GM19438 (cell line): ENCODE measurements at regions not wholly inside any gene's neighbourhood (a gene's known extent, or its start where the extent isn't known, plus 50 kb on each side); places are given as distances from the start of the nearest gene placed in this dataset.
"Not testable (repeated sequence)": the region's sequence is repeated elsewhere in the genome, so short reads cannot be mapped to it uniquely, and the experiment has no call there.

Source experiments
- ATAC-seq: cut with Tn5 transposase; IDR thresholded peaks from one replicate; pipeline ENCODE4 v1.9.1; 2021; ENCODE audit warnings: low read depth; ENCODE audit not compliant: unreplicated experiment

DNA sequence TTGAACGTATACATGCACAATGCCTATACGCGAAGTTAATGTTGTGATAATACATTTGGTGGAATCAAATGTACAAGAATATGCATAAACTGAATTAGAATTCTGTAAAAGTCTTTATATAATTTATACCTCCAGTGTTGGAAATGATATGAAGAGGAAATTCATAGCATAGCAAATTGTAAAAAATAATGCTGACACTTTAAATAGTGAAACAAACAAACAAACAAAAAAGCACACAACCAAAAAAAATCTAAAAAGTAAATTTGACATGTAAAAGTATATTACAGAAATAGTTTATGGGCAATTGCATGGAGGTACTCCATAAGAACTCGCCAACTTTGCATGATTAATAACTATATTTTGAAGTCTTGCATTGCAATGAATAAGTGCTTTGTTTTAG, 780.9 kb downstream of the TBC1D32 start:
- ATAC-seq = no peak

DNA sequence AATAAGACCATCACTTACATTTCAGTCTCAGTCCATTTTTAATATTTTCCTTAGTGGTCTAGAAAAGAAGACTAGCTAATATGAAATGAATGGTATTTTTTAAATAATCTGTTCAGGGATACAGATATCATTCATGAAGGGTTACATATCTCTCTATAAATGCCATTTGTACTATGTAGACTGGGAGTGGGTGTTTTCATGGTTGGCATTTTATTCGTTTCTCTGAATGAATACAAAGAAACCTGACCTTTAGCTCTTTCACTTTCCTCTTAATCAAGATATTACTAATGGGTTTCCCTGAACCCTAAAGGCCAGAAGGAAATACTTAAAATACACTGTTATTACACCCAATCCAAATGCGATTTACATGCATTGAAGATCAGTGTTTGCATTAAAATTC, 788.9 kb downstream of the TBC1D32 start:
- no peak for ATAC-seq

DNA sequence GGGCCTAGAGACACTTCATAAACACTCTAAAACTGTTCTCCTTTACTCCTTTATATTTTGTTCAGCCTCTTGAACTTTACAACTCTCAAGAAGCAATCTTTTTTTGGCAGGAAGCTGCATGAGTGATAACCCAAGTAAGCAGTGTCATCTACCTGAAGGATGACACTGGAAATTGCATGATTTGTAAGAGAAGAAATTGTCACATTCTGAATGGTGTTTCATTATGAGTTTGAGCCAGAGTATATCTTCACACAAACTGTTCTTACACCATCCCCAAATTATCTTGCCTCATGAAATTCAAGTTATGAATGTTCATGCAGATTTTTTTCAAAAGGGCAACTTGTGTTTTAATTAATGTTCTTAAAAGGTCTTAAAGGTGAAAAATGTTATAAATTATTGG, 799.3 kb downstream of the TBC1D32 start:
- no peak for ATAC-seq

DNA sequence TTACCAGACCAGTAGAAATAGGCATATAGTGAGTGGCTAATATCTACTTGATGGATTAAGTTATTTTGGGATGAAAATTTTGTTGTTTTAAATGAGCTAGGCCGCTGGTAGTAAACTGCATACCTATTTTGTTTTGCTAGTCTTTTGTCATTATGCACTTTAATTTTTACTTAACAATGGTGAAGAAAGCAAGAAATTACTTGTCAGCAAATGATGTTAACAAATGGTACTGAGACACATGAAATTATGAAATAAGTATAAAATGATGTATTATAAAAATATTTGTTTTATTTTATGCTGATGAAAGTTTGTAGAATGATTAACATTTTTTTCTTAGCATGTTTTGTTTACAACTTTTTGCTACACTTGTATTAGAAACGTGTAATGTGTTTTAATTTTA, 807.7 kb downstream of the TBC1D32 start:
- ATAC-seq = no peak

GRCh38 chr6:120514544-120514943, 819.7 kb downstream of the TBC1D32 start:
- no peak for ATAC-seq

DNA sequence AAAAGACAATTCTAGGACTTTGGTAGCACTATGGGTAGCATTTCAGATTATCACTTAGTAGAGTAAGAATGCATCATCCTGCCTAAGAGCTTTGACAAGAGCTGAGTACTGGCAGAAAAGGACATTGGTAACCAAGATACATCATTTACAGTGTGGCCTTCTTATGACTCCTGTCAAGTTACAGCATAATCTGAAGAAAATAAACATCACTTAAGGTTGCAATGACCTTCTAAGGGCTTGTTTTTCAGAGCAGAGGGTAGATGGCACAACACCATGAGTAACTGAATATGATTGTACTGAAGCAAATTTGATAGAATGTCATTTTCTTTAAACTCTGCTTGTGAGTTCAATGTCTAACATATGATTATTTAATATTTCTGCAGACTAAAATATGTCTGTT, 822.6 kb downstream of the TBC1D32 start:
- no peak for ATAC-seq

DNA sequence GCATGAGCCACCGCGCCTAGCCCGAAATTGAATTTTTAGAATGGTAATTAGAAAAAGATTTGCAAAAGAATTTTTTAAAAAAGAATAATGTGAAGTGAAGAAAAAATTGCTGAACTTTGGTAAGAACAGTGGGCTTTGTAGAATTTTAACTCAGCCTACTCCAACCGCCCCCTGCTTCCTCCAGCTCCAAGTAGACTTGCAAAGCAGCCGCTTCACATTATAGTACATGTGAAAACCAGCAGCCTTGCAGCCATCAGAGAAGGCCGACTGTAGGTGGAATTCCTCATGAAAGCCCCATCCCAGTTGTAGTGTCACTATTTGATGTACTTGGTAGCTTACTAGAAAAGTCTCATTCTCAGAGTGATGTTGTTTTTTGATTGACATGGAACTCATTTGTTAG, 835.6 kb downstream of the TBC1D32 start:
- no peak for ATAC-seq

GRCh38 chr6:120496661-120497060, 837.6 kb downstream of the TBC1D32 start:
- no peak for ATAC-seq

GRCh38 chr6:120493505-120493904, 840.8 kb downstream of the TBC1D32 start:
- no peak for ATAC-seq

DNA sequence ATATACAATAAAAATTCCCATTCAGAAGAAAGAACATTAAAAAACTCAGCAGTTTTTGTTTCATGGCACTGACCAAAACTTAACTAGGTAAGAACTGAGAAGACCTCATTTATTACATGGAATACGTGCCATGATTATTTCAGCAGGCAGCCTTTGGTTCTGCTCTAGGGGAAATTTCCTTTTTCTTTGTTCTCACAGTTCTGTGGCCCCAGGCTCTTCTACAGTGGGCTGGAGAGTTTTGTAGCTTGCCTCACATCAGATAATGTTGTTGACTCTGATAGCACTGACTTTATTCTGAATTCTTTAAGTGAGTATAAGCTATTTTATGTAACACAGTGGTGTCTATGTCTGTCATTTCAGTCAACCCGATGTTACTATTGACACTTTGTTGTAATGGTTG, 844.3 kb downstream of the TBC1D32 start:
- ATAC-seq = no peak

DNA sequence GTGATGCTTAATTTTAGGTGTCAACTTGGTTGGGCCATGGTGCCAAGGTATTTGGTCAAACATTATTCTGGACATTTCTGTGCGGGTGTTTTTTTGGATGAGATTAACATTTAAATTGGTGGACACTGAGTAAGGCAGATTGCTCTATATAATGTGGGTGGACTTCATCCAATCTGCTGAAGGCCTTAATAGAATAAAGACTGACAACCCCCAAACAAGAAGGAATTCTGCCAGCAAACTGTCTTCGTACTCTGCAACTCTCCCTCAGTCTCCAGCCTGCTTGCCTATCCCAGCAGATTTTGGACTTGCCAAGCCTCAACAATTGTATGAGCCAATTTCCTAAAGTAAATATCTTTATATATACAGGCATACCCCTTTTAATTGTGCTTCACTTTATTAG, 850.1 kb downstream of the TBC1D32 start:
- no peak for ATAC-seq

GRCh38 chr6:120478650-120479049, 855.6 kb downstream of the TBC1D32 start:
- ATAC-seq = no peak

DNA sequence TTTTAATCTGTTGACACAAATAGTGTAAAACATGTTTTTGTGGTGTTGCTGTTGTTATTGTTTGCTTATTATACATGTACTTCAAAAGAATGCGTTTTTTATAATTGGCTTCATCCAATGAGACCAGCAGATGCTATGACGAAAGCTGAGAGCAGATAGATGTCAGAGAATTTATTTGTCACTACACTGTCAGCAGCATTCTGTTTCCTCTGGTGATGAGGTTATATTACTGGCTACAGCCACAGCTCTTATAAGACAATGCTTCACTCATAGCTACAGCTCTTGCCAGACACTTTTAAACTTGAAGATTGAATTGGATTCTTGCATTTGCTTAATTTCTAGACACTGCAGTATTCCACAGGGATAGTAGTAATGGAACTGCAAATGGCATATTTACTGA, 860.5 kb downstream of the TBC1D32 start:
- ATAC-seq = no peak

DNA sequence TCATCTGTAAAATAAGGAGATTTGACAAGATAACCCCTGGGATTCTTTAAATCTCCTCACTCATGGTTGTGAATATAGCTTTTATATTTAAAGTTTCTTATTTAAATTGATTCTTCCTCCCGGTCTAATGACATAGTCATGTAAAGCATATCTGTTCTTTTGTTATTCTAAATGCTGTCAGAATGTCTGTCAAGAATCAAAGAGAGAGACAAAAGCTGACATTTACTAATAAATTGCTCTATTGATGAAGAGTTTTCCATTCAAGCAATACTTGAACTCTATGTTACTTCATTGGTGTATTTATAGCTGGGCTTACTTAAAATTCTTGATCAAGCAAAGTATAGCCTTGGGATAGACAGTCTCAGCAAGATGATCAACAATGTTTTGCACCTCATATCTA, 865.8 kb downstream of the TBC1D32 start:
- ATAC-seq = no peak

DNA sequence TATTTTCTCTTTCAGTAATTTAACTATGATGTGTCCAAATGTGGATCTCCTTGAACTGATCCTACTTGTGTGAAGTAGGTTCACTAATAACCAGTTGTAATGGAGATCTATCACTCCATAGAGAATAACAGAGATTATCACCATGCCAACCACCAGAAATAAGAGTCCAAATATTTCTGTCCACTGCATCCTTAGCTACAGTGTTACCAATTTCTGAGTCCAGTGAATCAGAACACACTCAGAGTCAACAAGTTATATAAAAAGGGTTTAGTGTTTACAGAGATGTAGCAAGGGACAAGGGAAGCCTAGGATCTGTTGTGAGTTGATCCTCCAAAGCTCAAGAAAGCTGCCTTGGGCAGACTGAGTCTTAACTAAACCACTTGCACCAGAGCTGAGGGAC, 882.8 kb downstream of the TBC1D32 start:
- no peak for ATAC-seq

- ATAC-seq = no peak
Measured at GRCh38 chr6:120447605-120448004, 886.7 kb downstream of the TBC1D32 start.

- ATAC-seq = not testable (repeated sequence)
Measured at GRCh38 chr6:120432840-120433239, 901.4 kb downstream of the TBC1D32 start.

GRCh38 chr6:120431841-120432240, 902.4 kb downstream of the TBC1D32 start:
- no peak for ATAC-seq

DNA sequence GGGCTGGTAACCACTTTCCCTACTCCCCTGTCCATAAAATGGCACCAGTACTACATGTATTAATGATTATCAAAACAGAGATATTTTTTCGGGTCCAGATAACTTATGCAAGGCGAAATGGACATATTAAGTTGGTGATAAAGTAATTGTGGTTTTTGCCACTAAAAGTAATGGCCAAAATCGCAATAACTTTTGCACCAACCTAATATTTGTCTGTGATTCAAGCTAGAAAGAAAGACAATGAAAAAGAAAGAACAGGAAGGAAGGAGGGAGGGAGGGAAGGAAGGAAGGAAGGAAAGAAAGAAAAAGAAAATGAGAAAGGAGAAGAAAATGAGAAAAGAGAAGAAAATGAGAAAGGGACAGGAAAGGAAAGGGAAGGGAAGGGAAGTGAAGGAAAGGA, 922.9 kb downstream of the TBC1D32 start:
- no peak for ATAC-seq

- no peak for ATAC-seq
Measured at GRCh38 chr6:120410586-120410985, 923.7 kb downstream of the TBC1D32 start.

- no peak for ATAC-seq
Measured at GRCh38 chr6:120407696-120408095, 926.6 kb downstream of the TBC1D32 start.

DNA sequence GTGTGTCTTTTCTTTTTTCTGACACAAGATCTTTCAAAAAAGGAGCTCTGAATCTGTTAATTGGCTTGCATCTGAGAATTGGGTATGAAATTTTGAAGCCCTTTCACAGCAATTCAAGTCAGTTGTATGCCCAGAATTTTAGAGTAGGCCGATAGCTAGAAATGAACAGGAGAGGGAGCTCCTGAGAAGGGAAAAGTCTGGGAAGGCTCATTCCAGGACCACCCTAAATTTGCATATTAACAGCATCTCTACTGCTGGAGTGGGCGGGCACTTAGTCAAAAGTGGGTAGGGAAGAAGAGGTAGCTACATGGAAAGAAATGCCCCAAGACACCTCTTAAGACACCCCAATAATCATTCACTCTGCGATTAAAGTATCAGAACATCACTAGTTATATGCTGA, 928.3 kb downstream of the TBC1D32 start:
- ATAC-seq = no peak

DNA sequence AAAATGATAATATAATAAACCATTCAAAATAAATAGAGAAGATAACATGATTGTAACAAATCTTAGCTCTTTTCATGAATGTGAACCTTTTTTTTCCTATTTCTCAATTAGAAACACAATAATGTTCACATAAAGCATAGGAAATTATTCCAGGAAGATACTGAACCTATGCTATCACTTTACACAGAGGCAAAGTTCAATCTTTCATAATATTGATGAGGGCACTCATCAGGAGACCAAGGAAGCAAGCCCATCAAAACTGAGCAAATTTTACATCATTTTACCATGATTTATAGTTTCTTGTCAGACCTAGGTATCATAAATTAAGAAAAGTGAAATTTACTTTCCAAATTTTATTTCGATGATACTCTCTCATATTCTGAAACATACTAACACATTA, 938.5 kb downstream of the TBC1D32 start:
- no peak for ATAC-seq

GRCh38 chr6:120395330-120395729, 939.0 kb downstream of the TBC1D32 start:
- ATAC-seq = no peak
